Thymus (tissue), 11 donors: ENCODE measurements at regions not wholly inside any gene's neighbourhood (a gene's known extent, or its start where the extent isn't known, plus 50 kb on each side); places are given as distances from the start of the nearest gene placed in this dataset.

Experiments
- DNase-seq, 9 donors: peaks; one replicate each; pipeline ENCODE4 v3.0.0-alpha.2; 2013; ENCODE audit warnings: low spot score in 9 of 9, low read depth in 6 of 9, missing footprints in 1 of 9
- H3K27ac ChIP-seq, 2 donors: one replicate each; pipeline ENCODE4 v1.5.1; 2013; ENCODE audit warnings: control low read depth in 1 of 2, low read depth in 1 of 2, low read length in 1 of 2, mild to moderate bottlenecking in 1 of 2, moderate library complexity in 1 of 2
- H3K27me3 ChIP-seq, 2 donors: one replicate each; pipeline ENCODE4 v1.5.1; 2013; ENCODE audit warnings: low read length in 1 of 2; ENCODE audit not compliant: control insufficient read depth in 2 of 2, insufficient read depth in 1 of 2
- H3K36me3 ChIP-seq, 2 donors: one replicate each; pipeline ENCODE4 v1.5.1; 2013; ENCODE audit warnings: low read length in 1 of 2, mild to moderate bottlenecking in 1 of 2, moderate library complexity in 1 of 2; ENCODE audit not compliant: control insufficient read depth in 2 of 2, insufficient read depth in 2 of 2
- H3K4me1 ChIP-seq, 2 donors: one replicate each; pipeline ENCODE4 v1.5.1; 2013; ENCODE audit warnings: low read length in 2 of 2; ENCODE audit not compliant: control insufficient read depth in 2 of 2, insufficient read depth in 2 of 2
- H3K4me3 ChIP-seq, 2 donors: one replicate each; pipeline ENCODE4 v1.5.1; 2013; ENCODE audit warnings: low read length in 2 of 2, control low read depth in 1 of 2, mild to moderate bottlenecking in 1 of 2
- H3K9me3 ChIP-seq, 2 donors: one replicate each; pipeline ENCODE4 v1.5.1; 2013; ENCODE audit warnings: low read length in 1 of 2, mild to moderate bottlenecking in 1 of 2; ENCODE audit not compliant: control insufficient read depth in 2 of 2, insufficient read depth in 1 of 2
- WGBS: extraction: QIAGEN DNeasy Blood & Tissue Kit; methylation state at CpG from one replicate; pipeline ENCODE4 v1.1.7; 2013; 5-methylcytosine and 5-hydroxymethylcytosine counted together
- donor health status: healthy.

- no peak overlapping the region for H3K27ac ChIP-seq
- no peaks in the 10 kb centered on the region for H3K9me3 ChIP-seq
- no peaks in the 10 kb centered on the region for H3K36me3 ChIP-seq
- 2% methylated on average over 1 of the region's 1 CpG for WGBS
- H3K27me3 ChIP-seq = no peaks in the 10 kb centered on the region
- H3K4me1 ChIP-seq = no peaks in the 10 kb centered on the region
- DNase-seq = peak in 5 of 9 donors; percentile 1 to 36 (median 13)
- H3K4me3 ChIP-seq = no peak overlapping the region
Observed at GRCh38 chr7:31443457-31443856, 70.4 kb upstream of the ITPRID1 start.

GRCh38 chr7:31444196-31444595 lies 69.7 kb upstream of the ITPRID1 start:
- H3K4me3 ChIP-seq = no peak overlapping the region
- WGBS = 73% methylated on average over 2 of the region's 2 CpGs
- no peaks in the 10 kb centered on the region for H3K36me3 ChIP-seq

GRCh38 chr7:31445686-31446355 lies 68.1 kb upstream of the ITPRID1 start:
- Histone ChIP-seq H3K36me3 (no peaks in the 10 kb centered on the region), H3K4me1 (no peaks in the 10 kb centered on the region), H3K27me3 (no peaks in the 10 kb centered on the region), H3K9me3 (no peaks in the 10 kb centered on the region), H3K4me3 (no peak overlapping the region), H3K27ac (no peak overlapping the region)
- WGBS = 89% methylated on average over 7 of the region's 7 CpGs
- no peak for DNase-seq

More at GRCh38 chr7:31444196-31444595, 69.7 kb upstream of the ITPRID1 start:
- no peaks in the 10 kb centered on the region for H3K27me3 ChIP-seq
- H3K4me1 ChIP-seq = no peaks in the 10 kb centered on the region
- no peak overlapping the region for H3K27ac ChIP-seq
- no peaks in the 10 kb centered on the region for H3K9me3 ChIP-seq
- no peak for DNase-seq

- Histone ChIP-seq H3K27me3 (no peaks in the 10 kb centered on the region), H3K4me3 (no peak overlapping the region), H3K27ac (no peak overlapping the region), H3K4me1 (no peaks in the 10 kb centered on the region), H3K9me3 (no peaks in the 10 kb centered on the region), H3K36me3 (no peaks in the 10 kb centered on the region)
- WGBS = 98% methylated on average over 1 of the region's 1 CpG
- DNase-seq = no peak
Observed at GRCh38 chr7:31448649-31449048, 65.2 kb upstream of the ITPRID1 start.

- no peak overlapping the region for H3K4me3 ChIP-seq
- no peaks in the 10 kb centered on the region for H3K9me3 ChIP-seq
- DNase-seq = no peak
- 93% methylated on average over 5 of the region's 5 CpGs for WGBS
- no peaks in the 10 kb centered on the region for H3K4me1 ChIP-seq
- no peaks in the 10 kb centered on the region for H3K27me3 ChIP-seq
- H3K36me3 ChIP-seq = no peaks in the 10 kb centered on the region
- no peak overlapping the region for H3K27ac ChIP-seq
Observed at GRCh38 chr7:31455844-31456243, 58.0 kb upstream of the ITPRID1 start.

- DNase-seq = no peak
- 88% methylated on average over 15 of the region's 15 CpGs for WGBS
Observed at GRCh38 chr7:31456646-31457368, 57.1 kb upstream of the ITPRID1 start.

GRCh38 chr7:31457551-31457950 lies 56.3 kb upstream of the ITPRID1 start:
- 80% methylated on average over 5 of the region's 5 CpGs for WGBS
- Histone ChIP-seq H3K4me1 (no peaks in the 10 kb centered on the region), H3K4me3 (no peak overlapping the region), H3K36me3 (no peaks in the 10 kb centered on the region), H3K27me3 (no peaks in the 10 kb centered on the region), H3K27ac (no peak overlapping the region), H3K9me3 (no peaks in the 10 kb centered on the region)
- no peak for DNase-seq

More at GRCh38 chr7:31456646-31457368, 57.1 kb upstream of the ITPRID1 start:
- Histone ChIP-seq H3K27me3 (no peaks in the 10 kb centered on the region), H3K9me3 (no peaks in the 10 kb centered on the region), H3K4me3 (no peak overlapping the region), H3K4me1 (no peaks in the 10 kb centered on the region), H3K27ac (no peak overlapping the region), H3K36me3 (no peaks in the 10 kb centered on the region)

GRCh38 chr7:31458203-31458602 lies 55.7 kb upstream of the ITPRID1 start:
- H3K9me3 ChIP-seq = no peaks in the 10 kb centered on the region
- no peaks in the 10 kb centered on the region for H3K27me3 ChIP-seq
- no peaks in the 10 kb centered on the region for H3K36me3 ChIP-seq
- 88% methylated on average over 4 of the region's 4 CpGs for WGBS
- no peak overlapping the region for H3K4me3 ChIP-seq
- H3K27ac ChIP-seq = no peak overlapping the region
- no peaks in the 10 kb centered on the region for H3K4me1 ChIP-seq
- no peak for DNase-seq

- Histone ChIP-seq H3K27me3 (no peaks in the 10 kb centered on the region), H3K9me3 (no peaks in the 10 kb centered on the region), H3K36me3 (no peaks in the 10 kb centered on the region), H3K27ac (no peak overlapping the region), H3K4me3 (no peak overlapping the region), H3K4me1 (no peaks in the 10 kb centered on the region)
- WGBS = 95% methylated on average over 3 of the region's 3 CpGs
- no peak for DNase-seq
Observed at GRCh38 chr7:31462636-31463035, 51.3 kb upstream of the ITPRID1 start.
